ENCODE measurements at regions not wholly inside any gene's neighbourhood (a gene's known extent, or its start where the extent isn't known, plus 50 kb on each side); places are given as distances from the start of the nearest gene placed in this dataset.

- DNase-seq (ENCODE audit: low read depth in 1 of 2, low spot score in 2 of 2), result no peak
- no peak overlapping the region for H2BK12ac ChIP-seq (ENCODE audit: low read depth, low read length)
- H3K27ac ChIP-seq (ENCODE audit: low read depth, low read length), result no peak overlapping the region
- H2BK15ac ChIP-seq (ENCODE audit: low read length), result no peak overlapping the region
- ChIA-PET POLR2A (ENCODE audit: partially characterized antibody) (no interaction called here), CTCF (ENCODE audit: partially characterized antibody) (interaction anchor here (0.5 to 1.3 kb wide), 4 partner anchors 20 to 327 kb away, joined by 3 read pairs; no protein-coding TSS in a partner anchor)
- WGBS, 2 experiments (ENCODE audit: extremely low coverage in 1 of 2, insufficient coverage in 1 of 2, insufficient read length in 1 of 2, insufficient replicate concordance in 2 of 2, low coverage in 1 of 2, low lambda C conversion rate in 2 of 2, missing lambda C conversion rate in 1 of 2), result 83% methylated on average over 3 of the region's 3 CpGs; no CpG with 5 or more reads in 1 of the 2 experiments
- H3K4ac ChIP-seq (replicated peaks; ENCODE audit: insufficient read length, low read depth, low read length), result no peak overlapping the region
- no peak overlapping the region for H3K56ac ChIP-seq (replicated peaks; ENCODE audit: insufficient read length, low read depth, low read length)
- no peak for FAIRE-seq
- no peaks in the 10 kb centered on the region for H3K36me3 ChIP-seq (ENCODE audit: control insufficient read depth in 2 of 4, insufficient read depth in 4 of 4, low read length in 3 of 4)
- no peak overlapping the region for H4K8ac ChIP-seq (ENCODE audit: extremely low read depth, insufficient read depth, low read length)
- H3K79me1 ChIP-seq (ENCODE audit: low read depth, low read length), result no peaks in the 10 kb centered on the region
- H4K91ac ChIP-seq (replicated peaks; ENCODE audit: insufficient read length, low read length), result no peak overlapping the region
- H3K14ac ChIP-seq (ENCODE audit: insufficient read length), result no peak overlapping the region
- H3K23ac ChIP-seq (ENCODE audit: insufficient read length), result no peak overlapping the region
- H3K4me1 ChIP-seq (replicated peaks in 1 of 4; ENCODE audit: control insufficient read depth in 3 of 4, insufficient read depth in 4 of 4, low read length in 3 of 4), result 0 out of 7 replicates have a peak, but pooled peaks cover 0 to 3% (median 0%) of the 10 kb centered on the region in 4 experiments
- no peaks in the 10 kb centered on the region for H3K23me2 ChIP-seq (ENCODE audit: low read depth, low read length)
- H3K18ac ChIP-seq (ENCODE audit: extremely low read depth, low read length), result no peak overlapping the region
- H4K5ac ChIP-seq (ENCODE audit: insufficient read length, low read depth, low read length), result no peak overlapping the region
- no peak for TF ChIP-seq GTF2F1 (IDR thresholded peaks at IDR 0.05; ENCODE audit: borderline replicate concordance, low read depth, low read length)
- no peak for TF ChIP-seq ASH2L (IDR thresholded peaks at IDR 0.05; ENCODE audit: low read length)
- no peak for TF ChIP-seq ZNF274 (IDR thresholded peaks at IDR 0.05; ENCODE audit: borderline replicate concordance, extremely low read depth, low read length)
- no peak for TF ChIP-seq SRF (IDR thresholded peaks at IDR 0.05; ENCODE audit: low read depth, low read length)
- no peak for TF ChIP-seq MAX (IDR thresholded peaks at IDR 0.05)
- no peak for TF ChIP-seq CTCF (IDR thresholded peaks at IDR 0.05; ENCODE audit: control extremely low read depth in 1 of 3, insufficient read depth in 1 of 3, low read depth in 1 of 3, low read length in 3 of 3)
- no peak for TF ChIP-seq ATF3 (IDR thresholded peaks at IDR 0.05; ENCODE audit: insufficient read depth, low read depth, low read length)
- no peak for TF ChIP-seq RFX5 (IDR thresholded peaks at IDR 0.05; ENCODE audit: borderline replicate concordance, low read depth, low read length)
- no peak for TF ChIP-seq EGR1 (IDR thresholded peaks at IDR 0.05; ENCODE audit: borderline replicate concordance, low read depth, low read length)
- H2AFZ ChIP-seq (ENCODE audit: low read length), result no peak overlapping the region
- no peaks in the 10 kb centered on the region for H3K9me3 ChIP-seq (ENCODE audit: insufficient read depth in 2 of 2, low read depth in 1 of 2, low read length in 1 of 2)
- H4K20me1 ChIP-seq (replicated peaks in 1 of 2; ENCODE audit: control insufficient read depth in 1 of 2, insufficient read depth in 2 of 2, low read length in 2 of 2), result no peaks in the 10 kb centered on the region
- H3K27me3 ChIP-seq (replicated peaks in 1 of 4; ENCODE audit: control insufficient read depth in 3 of 4, extremely low read depth in 1 of 4, insufficient read depth in 3 of 4, low read length in 3 of 4), result no peaks in the 10 kb centered on the region
- H3K79me2 ChIP-seq (ENCODE audit: control insufficient read depth in 1 of 2, insufficient read depth in 2 of 2, low read length in 2 of 2), result no peaks in the 10 kb centered on the region
- H2BK120ac ChIP-seq (replicated peaks; ENCODE audit: low read depth, low read length), result no peak overlapping the region
- H2AK5ac ChIP-seq (ENCODE audit: low read depth, low read length), result no peak overlapping the region
- H3K4me3 ChIP-seq (ENCODE audit: extremely low read depth in 1 of 4, insufficient read depth in 2 of 4, low read depth in 3 of 4, low read length in 4 of 4), result no peak overlapping the region
- no peak overlapping the region for H3K4me2 ChIP-seq (ENCODE audit: insufficient read depth in 1 of 2, low read depth in 2 of 2, low read length in 2 of 2)
- no peak overlapping the region for H3K9ac ChIP-seq (replicated peaks in 1 of 4; ENCODE audit: extremely low read depth in 1 of 4, low read depth in 3 of 4, low read length in 3 of 4)
- H2BK5ac ChIP-seq (ENCODE audit: low read depth, low read length), result no peak overlapping the region
- no peak overlapping the region for H2BK20ac ChIP-seq (ENCODE audit: low read length)
Observed at GRCh38 chr9:7961076-7961475, 161.5 kb upstream of the DMAC1 start.
